ENCODE measurements at regions not wholly inside any gene's neighbourhood (a gene's known extent, or its start where the extent isn't known, plus 50 kb on each side); places are given as distances from the start of the nearest gene placed in this dataset.
"Not testable (repeated sequence)": the region's sequence is repeated elsewhere in the genome, so short reads cannot be mapped to it uniquely, and the experiment has no call there.

- DNase-seq, result no peak
These were observed 187.4 kb downstream of the TEX13C start for GRCh38 chrX:125507119-125507518.

GRCh38 chrX:125520029-125520428 is 200.4 kb downstream of the TEX13C start:
- DNase-seq, result no peak

GRCh38 chrX:125522752-125523151 is 203.1 kb downstream of the TEX13C start:
- no peak for DNase-seq

- DNase-seq, result no peak
These were observed 212.9 kb downstream of the TEX13C start for GRCh38 chrX:125532411-125533089.

- DNase-seq, result no peak
These were observed 213.7 kb downstream of the TEX13C start for GRCh38 chrX:125533352-125533751.

- DNase-seq, result no peak
These were observed 224.5 kb downstream of the TEX13C start for GRCh38 chrX:125544031-125544660.

- DNase-seq, result no peak
These were observed 225.2 kb downstream of the TEX13C start for GRCh38 chrX:125544856-125545255.

- no peak for DNase-seq
These were observed 257.8 kb downstream of the TEX13C start for GRCh38 chrX:125577479-125577878.

GRCh38 chrX:125604448-125604847 is 284.8 kb downstream of the TEX13C start:
- no peak for DNase-seq

- DNase-seq, result no peak
These were observed 285.5 kb downstream of the TEX13C start for GRCh38 chrX:125605145-125605544.

- not testable (repeated sequence) for DNase-seq
These were observed 295.1 kb downstream of the TEX13C start for GRCh38 chrX:125614591-125615343.

- DNase-seq, result peak in 1 of 2 experiments; percentile 2
These were observed 301.3 kb downstream of the TEX13C start for GRCh38 chrX:125620715-125621587.

GRCh38 chrX:125621588-125621927 is 301.9 kb downstream of the TEX13C start:
- no peak for DNase-seq

- no peak for DNase-seq
These were observed 303.2 kb downstream of the TEX13C start for GRCh38 chrX:125622899-125623298.

- peak in 1 of 2 experiments; percentile 11 for DNase-seq
These were observed 308.0 kb downstream of the TEX13C start for GRCh38 chrX:125627676-125628075.

- no peak for DNase-seq
These were observed 308.8 kb downstream of the TEX13C start for GRCh38 chrX:125628435-125628834.

- no peak for DNase-seq
These were observed 321.7 kb downstream of the TEX13C start for GRCh38 chrX:125641405-125641804.

GRCh38 chrX:125646195-125646594 is 326.5 kb downstream of the TEX13C start:
- no peak for DNase-seq

GRCh38 chrX:125651426-125651825 is 331.8 kb downstream of the TEX13C start:
- no peak for DNase-seq

GRCh38 chrX:125654501-125654900 is 334.8 kb downstream of the TEX13C start:
- no peak for DNase-seq

- DNase-seq, result no peak
These were observed 354.1 kb downstream of the TEX13C start for GRCh38 chrX:125673758-125674157.

GRCh38 chrX:125678258-125678657 is 358.6 kb downstream of the TEX13C start:
- no peak for DNase-seq

- no peak for DNase-seq
These were observed 360.7 kb downstream of the TEX13C start for GRCh38 chrX:125680366-125680765.

Data from NCI-H524 (cell line).